GM19395 (cell line): ENCODE measurements at regions not wholly inside any gene's neighbourhood (a gene's known extent, or its start where the extent isn't known, plus 50 kb on each side); places are given as distances from the start of the nearest gene placed in this dataset.

Source experiments
- ATAC-seq: cut with Tn5 transposase; IDR thresholded peaks from one replicate; pipeline ENCODE4 v1.9.1; 2021; ENCODE audit warnings: mild to moderate bottlenecking, moderate library complexity; ENCODE audit not compliant: unreplicated experiment

DNA sequence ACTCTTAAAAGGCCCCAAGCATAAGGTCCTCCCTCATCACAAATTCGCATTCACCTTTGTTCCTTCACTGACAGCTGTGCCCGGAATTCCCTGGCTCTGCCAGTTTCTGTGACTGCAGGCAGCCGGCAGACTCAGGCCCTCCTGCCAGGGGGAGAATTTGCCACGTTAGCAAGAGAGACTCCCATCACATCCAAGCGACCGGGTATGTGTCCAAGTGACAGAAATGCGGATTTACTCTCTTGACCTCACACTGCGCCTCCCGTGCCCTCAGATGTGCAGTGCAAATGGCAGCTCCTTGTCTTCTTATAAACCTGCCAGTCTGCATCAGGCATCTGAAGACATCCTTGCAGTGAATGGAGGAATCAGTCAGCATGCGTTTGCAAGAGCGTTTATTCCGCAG is 187.1 kb upstream of the WWC1 start:
- no peak for ATAC-seq

DNA sequence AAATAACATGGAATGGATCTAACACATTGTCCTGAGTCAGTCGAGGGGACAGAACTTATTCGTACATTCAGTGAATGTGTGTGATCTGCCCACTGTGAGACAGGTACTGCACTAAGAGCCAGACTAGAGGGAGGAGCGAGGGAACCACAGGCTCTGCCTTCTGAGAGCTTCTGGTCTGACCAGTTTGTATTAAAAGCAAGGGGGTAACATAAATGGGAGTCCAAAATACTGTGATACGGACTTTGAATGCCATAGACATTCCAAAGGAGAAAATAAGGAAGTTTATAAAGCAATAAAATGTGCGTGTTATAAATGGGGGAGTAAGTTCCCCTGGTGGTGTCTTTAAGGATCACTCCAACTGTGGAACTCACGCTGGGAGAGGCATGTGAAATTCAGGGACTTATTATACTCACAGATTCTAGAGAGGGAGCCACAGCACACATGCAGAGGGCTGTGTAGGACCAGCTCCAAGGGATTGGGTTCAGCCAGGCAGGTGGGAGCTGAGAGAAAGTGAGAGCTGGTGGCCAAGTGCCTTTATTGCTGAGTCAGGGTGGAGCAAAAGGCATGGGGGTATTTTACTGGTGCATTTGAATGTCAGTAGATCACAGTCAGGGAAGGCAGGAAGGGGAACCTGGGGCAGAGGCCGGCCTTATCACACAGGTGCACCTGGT is 186.5 kb upstream of the WWC1 start:
- no peak for ATAC-seq

DNA sequence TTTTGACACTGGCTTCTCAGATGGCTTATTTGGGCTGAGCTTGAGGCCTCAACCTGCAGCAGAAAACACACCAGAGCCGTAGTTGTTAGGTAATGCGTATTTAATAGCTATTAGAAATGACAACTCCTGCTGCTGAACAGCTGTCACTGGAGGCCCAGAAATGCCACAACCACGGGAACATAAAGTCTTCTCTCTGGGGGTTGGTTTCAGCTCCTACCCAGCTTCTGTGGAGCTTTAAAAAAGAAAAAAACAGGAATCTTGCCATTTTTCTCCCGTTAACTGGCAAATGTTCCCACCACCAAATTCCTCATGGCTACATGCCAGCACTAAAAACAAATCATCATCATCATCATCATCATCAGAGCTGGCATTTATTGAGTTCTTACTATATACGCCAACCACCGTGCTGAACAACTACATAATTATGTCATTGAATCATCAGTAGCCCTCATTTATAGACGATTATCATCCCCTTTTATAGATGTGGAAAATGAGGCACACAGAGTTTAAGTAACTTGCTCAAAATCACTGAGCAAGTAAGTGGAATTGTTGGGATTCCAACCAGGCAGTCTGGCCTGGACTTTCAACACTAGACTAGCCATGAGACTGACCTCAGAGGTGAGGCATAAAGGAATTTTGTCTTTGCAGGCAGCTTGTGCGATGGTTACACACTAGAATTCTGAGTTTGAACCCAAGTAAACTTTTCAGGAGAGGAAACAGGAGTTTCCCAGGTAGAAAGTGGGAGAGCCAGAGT is 185.3 kb upstream of the WWC1 start:
- no peak for ATAC-seq

DNA sequence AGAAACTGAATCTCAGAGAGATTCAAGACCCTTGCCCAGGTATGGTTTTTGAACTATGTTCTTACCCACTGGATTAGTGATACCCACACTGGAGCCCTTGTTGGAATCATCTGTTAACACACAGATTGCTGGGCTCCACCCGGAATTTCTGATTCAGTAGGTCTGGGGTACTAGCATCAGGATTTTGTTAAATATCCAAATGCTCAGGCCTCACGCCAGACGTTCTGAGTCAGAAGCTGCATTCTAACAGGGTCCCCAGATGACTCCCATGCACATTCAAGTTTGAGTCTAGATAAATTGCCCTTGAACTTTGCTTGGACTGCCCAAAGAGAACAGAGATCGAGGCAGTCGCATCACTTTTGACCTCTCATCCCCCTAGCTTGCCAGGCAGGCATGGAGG is 182.0 kb upstream of the WWC1 start:
- ATAC-seq: no peak

DNA sequence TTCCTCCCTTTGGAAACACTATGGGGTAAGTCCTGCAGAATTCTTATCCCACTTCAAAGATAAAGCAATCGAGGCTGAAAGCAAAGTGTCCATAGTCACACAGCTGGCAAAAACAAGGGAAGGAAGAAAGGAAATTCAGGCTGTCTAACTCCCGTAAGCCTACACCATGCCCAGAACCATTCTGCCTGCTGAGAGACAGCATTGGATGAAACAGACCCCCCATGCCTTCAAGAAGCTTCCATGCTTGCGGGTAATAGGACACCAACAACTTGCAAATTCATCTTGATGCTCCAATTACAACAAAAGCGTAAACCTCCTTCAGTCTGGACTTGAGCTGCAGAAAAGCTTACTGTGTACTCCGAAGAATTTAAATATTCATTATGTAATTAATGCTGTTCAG is 181.1 kb upstream of the WWC1 start:
- ATAC-seq: no peak

- no peak for ATAC-seq
Measured at GRCh38 chr5:168110870-168111832, 180.3 kb upstream of the WWC1 start.

- ATAC-seq: peak; percentile 92
Measured at GRCh38 chr5:168114444-168115017, 176.9 kb upstream of the WWC1 start.

- no peak for ATAC-seq
Measured at GRCh38 chr5:168117469-168117868, 174.0 kb upstream of the WWC1 start.

DNA sequence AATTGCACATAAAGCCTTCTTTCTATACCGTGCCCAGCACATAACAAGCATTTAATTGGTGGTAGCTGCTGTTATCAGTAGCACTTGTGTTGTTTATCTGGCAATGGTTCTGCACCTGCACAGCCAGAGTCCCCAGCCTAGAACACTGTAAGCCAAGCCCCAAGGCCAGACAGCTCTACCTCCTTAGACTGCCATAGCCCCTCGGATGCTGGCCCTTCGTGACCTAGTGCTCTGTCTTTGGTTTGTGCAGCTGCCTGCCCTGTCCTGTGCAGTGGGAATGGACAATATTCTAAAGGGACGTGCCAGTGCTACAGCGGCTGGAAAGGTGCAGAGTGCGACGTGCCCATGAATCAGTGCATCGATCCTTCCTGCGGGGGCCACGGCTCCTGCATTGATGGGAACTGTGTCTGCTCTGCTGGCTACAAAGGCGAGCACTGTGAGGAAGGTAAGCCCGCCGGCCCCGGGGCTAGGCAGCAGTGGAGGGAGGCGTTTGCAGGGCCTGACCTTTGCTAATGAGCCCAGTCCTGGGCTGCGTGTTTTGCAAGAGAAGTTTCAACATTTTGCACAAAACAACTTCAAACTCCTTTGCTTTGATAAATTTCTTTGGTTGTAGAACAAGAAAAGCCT is 173.3 kb upstream of the WWC1 start:
- no peak for ATAC-seq

DNA sequence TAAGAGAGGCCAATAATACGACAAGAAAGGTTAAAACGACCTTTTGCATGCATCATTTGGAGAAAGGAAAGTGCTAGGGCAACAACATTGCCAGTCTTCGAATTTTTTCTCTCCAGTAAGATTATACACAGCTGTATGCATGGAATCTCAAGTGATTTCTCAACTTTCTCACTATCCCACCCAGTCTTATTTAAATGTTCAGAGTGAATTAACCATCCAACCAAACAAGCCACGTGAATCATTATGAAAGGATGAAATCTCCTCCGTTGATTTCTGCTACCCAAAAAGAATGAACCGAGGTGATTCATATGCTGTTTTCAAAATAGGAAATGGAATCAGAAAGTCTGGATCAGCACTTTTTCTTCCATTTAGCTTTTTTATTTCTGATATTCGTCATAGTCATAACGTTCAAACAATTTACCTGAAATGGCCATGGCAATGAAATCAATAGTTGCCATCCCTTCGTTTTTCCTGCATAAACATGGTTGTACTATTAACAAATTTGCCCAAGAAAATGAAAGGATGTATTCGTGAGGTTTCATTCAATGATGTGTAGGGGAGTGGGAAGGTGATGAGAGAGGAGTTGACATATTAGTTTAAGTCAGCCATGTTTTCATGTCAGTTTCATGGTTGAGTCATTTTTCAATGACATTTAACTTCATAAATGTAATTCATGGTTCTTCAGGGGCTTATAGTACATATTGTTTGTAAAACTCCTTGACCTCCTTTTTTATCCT is 170.9 kb upstream of the WWC1 start:
- ATAC-seq: no peak

GRCh38 chr5:168121138-168121494 is 170.3 kb upstream of the WWC1 start:
- ATAC-seq: no peak

DNA sequence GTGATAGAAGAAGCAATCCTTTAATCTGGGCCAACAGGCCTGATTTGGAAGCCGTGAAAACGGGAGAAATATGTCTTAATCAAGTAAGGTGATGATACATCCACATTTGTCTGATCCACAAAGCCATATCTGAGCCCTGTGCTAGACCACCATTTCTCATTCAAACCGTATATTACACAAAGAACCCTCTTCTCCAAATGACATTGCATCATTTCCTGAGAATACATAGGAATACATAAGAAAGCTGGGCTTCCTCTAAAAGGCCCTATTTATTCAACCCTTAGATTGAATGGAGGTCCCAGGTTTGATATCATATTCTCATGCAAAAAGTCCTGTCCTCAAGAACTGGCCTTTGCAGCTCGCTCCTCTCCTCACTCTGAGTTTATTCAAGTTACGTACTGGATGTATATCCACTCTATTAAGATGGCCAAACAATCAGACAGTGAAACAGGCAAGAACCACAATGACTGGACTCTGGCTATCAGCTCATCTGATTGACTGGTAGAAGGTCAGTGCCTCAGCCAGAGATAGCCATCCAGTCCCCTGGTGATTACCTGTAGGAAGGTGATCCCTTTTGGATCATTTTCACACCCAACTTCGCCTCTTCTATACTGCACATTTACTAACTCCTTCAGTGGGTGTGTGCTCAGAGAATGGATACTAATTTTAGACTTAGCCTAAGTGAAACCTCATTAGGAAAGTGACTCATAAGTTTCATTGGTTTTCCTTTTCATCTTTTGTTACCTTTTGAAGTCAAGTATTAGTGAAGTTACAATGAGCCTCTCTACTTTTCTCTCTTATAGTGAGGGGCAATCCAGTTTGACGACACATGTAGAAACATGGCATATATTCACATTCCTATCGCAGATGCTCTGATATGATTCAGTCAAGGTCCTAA is 167.6 kb upstream of the WWC1 start:
- ATAC-seq: peak; percentile 96

DNA sequence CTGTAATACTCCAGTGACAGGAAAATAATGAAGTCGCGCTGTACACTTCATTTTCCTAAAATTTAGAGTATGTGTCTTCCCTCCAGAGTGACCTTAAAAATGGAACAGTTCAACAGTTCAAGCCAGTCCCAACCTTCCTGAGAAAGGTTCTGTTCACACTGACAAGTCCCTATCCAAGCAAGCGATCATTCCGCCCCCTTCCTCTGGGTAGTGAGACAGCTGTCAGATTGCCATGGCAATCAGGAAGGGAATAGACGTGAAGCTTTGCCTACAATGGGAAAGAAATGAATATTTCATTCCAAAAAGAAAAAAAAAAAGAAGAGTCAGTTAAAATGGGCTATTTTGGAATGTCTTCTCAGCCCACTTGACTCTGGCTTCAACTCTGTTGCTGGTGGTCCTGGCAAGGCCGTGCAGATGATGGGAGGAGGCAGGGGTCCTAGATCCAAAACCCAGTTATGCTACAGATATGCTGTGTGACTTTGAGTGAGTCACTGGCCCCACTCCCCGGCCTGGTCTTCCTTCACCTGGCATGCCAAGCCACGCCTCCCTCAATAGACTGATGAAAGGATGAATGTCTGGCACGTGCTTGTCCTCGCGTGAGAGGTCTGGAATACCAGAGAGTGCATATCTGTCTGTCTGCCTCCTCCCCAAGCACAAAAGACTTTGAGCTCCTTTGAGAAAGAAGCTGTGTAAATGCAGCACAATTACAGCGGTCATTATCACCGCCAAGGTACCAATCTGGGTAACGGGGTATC is 165.8 kb upstream of the WWC1 start:
- ATAC-seq: no peak

- ATAC-seq: no peak
Measured at GRCh38 chr5:168126606-168127005, 164.8 kb upstream of the WWC1 start.

- no peak for ATAC-seq
Measured at GRCh38 chr5:168128111-168128510, 163.3 kb upstream of the WWC1 start.

DNA sequence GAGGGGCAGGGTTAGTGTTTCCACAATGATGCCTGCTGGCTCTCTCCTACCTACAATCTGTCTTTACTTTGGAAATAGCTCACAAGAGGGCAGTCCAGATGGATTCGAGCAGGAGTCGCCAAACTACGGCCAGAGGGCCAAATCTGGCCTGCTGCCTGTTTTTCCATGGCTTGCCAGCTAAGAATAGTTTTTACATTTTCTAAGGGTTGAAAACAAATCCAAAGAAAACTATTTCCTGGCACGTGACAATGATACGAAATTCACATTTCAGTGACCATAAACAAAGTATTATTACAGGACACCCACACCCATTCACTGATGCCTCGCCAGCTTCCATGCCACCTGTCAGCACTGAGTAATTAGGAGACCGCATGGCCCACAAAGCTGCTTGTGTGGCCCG is 162.9 kb upstream of the WWC1 start:
- no peak for ATAC-seq

GRCh38 chr5:168131519-168131918 is 159.9 kb upstream of the WWC1 start:
- ATAC-seq: no peak

DNA sequence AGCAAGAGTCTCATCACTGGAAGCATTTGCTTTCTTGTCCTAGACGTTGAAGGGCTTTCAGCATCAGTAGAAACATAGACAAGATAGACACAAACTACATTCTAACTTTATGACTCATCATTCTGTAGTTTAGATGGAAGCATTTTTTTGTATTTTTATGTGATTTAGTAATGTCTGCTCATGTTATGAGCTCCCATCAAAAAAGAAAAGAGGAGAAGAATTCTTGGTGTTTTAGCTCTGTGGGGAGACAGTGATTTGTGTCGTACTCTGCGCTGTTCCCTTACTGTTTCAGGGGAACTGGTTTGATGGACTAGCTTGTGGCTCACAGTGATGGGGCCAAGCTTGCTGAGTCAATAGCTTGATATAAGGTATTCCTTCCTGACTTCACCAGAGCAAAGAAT is 159.2 kb upstream of the WWC1 start:
- ATAC-seq: no peak
